HG03469 (cell line): ENCODE measurements at regions not wholly inside any gene's neighbourhood (a gene's known extent, or its start where the extent isn't known, plus 50 kb on each side); places are given as distances from the start of the nearest gene placed in this dataset.
"Not testable (repeated sequence)": the region's sequence is repeated elsewhere in the genome, so short reads cannot be mapped to it uniquely, and the experiment has no call there.

Source experiments
- ATAC-seq: cut with Tn5 transposase; IDR thresholded peaks from one replicate; pipeline ENCODE4 v1.9.1; 2021; ENCODE audit warnings: mild to moderate bottlenecking, moderate library complexity, moderate number of reproducible peaks; ENCODE audit not compliant: unreplicated experiment

GRCh38 chr1:57536749-57537423 lies 113.0 kb upstream of the DAB1 start:
- ATAC-seq = no peak

- ATAC-seq = no peak
Observed at GRCh38 chr1:57532299-57532698, 108.4 kb upstream of the DAB1 start.

- ATAC-seq = not testable (repeated sequence)
Observed at GRCh38 chr1:57530911-57531260, 107.0 kb upstream of the DAB1 start.

- ATAC-seq = no peak
Observed at GRCh38 chr1:57530206-57530910, 106.5 kb upstream of the DAB1 start.

GRCh38 chr1:57522575-57522974 lies 98.7 kb upstream of the DAB1 start:
- no peak for ATAC-seq

GRCh38 chr1:57520743-57521515 lies 97.1 kb upstream of the DAB1 start:
- ATAC-seq = no peak

- ATAC-seq = no peak
Observed at GRCh38 chr1:57518496-57518895, 94.6 kb upstream of the DAB1 start.

- ATAC-seq = no peak
Observed at GRCh38 chr1:57517587-57518374, 93.9 kb upstream of the DAB1 start.

- ATAC-seq = no peak
Observed at GRCh38 chr1:57512386-57512785, 88.5 kb upstream of the DAB1 start.

GRCh38 chr1:57506941-57507340 lies 83.1 kb upstream of the DAB1 start:
- no peak for ATAC-seq

GRCh38 chr1:57503337-57503736 lies 79.5 kb upstream of the DAB1 start:
- no peak for ATAC-seq

- no peak for ATAC-seq
Observed at GRCh38 chr1:57500136-57500830, 76.4 kb upstream of the DAB1 start.

GRCh38 chr1:57494530-57495079 lies 70.7 kb upstream of the DAB1 start:
- no peak for ATAC-seq

- no peak for ATAC-seq
Observed at GRCh38 chr1:57492586-57493226, 68.8 kb upstream of the DAB1 start.

- ATAC-seq = no peak
Observed at GRCh38 chr1:57489358-57490036, 65.6 kb upstream of the DAB1 start.

- ATAC-seq = no peak
Observed at GRCh38 chr1:57485643-57486042, 61.8 kb upstream of the DAB1 start.

GRCh38 chr1:57483954-57484353 lies 60.1 kb upstream of the DAB1 start:
- ATAC-seq = no peak

- ATAC-seq = no peak
Observed at GRCh38 chr1:57479471-57479870, 55.6 kb upstream of the DAB1 start.

- no peak for ATAC-seq
Observed at GRCh38 chr1:57475366-57475765, 51.5 kb upstream of the DAB1 start.
